HG02571 (cell line): ENCODE measurements at regions not wholly inside any gene's neighbourhood (a gene's known extent, or its start where the extent isn't known, plus 50 kb on each side); places are given as distances from the start of the nearest gene placed in this dataset.
A peak's percentile ranks its signal among the peaks of the same experiment; 100 is the strongest.
"Not testable (repeated sequence)": the region's sequence is repeated elsewhere in the genome, so short reads cannot be mapped to it uniquely, and the experiment has no call there.

Experiments used
- ATAC-seq: cut with Tn5 transposase; IDR thresholded peaks from one replicate; pipeline ENCODE4 v1.9.1; 2021; ENCODE audit warnings: mild to moderate bottlenecking, moderate library complexity; ENCODE audit not compliant: unreplicated experiment

DNA sequence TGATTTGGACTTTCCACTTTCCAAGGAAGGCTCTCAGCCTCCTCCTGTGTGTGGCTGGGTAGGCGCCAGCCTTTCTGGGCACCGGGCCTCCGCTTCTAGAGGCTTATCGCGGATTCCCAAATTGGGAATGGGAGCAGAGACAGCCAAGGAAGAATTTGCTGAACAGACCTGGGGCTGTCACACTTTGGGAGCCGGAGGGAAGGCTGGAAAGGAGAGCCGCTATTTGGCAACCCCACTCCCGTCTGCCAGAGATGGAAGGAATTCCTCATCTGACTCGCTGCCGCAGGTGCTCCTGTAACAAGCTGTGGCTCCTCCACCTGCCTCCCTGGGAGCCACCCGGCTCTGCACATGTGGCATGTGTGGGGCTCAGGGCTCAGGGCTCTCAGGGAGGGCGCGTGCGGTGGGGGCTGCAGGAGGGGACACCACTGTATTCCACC lies 50.8 kb upstream of the ECHDC3 start:
- ATAC-seq: no peak

- no peak for ATAC-seq
These were observed 52.0 kb upstream of the ECHDC3 start for GRCh38 chr10:11689945-11690736.

DNA sequence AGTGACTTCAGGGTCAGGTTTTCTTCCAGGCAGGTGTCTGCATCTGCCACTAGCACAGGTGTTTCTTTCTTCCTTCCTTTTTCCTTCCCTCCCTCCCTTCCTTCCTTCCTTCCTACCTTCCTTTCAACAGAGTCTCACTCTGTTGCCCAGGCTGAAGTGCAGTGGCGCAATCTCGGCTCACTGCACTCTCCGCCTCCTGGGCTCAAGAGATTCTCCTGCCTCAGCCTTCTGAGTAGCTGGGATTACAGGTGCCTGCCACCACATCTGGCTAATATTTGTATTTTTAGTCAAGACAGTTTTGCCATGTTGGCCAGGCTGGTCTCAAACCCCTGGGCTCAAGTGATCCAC lies 53.8 kb upstream of the ECHDC3 start:
- ATAC-seq: not testable (repeated sequence)

DNA sequence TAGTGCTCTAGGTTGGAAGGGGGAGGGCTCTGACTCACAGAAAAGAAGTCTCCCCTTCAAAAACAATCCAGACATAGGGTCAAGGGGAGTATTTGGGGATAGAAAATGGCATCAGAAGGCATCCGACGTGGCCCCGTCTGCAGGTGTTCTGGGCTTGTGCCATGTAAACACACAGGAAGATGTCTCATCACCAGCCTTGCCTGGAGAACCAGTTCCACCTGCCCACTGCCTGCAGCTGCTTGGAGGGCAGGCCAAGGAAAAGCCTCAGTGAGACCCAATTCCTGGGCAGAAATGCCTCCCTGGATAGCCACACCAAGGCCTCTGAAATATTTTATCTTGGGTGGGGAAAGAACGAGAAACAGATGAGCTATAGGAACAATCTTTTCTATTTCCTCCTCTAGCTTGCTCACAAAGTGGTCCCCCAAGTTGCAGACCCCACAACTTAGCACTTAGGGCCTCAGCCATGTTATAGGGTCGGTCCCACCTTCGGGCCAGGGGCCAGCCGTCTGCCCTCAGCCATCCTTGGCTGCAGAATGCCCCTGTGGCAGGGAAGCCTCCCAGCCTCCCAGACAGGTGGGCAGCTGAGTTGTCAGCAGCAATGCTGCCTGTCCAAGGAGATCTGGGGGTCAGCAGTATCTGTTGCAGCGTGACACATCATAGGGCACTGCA lies 54.3 kb upstream of the ECHDC3 start:
- ATAC-seq: no peak

DNA sequence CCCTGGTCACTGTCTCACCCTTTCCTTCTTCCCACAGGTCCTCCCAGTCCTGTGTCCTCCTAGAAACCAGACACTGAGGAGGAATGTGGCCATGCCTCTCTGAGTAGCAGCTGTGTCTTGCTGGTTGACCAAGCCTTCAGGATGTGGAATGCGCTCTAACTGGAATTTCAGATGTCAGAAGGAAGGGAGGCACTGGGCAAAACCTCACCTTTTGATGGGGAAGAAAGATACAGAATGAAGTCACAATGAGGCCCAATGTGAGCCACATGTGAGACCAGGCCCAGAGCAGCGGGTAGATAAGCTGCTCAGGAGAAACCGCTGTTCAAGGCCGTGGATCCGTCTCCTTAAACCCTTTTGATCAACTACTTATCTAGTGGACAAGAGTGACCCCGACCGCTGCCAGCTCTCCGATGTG lies 54.8 kb upstream of the ECHDC3 start:
- no peak for ATAC-seq

DNA sequence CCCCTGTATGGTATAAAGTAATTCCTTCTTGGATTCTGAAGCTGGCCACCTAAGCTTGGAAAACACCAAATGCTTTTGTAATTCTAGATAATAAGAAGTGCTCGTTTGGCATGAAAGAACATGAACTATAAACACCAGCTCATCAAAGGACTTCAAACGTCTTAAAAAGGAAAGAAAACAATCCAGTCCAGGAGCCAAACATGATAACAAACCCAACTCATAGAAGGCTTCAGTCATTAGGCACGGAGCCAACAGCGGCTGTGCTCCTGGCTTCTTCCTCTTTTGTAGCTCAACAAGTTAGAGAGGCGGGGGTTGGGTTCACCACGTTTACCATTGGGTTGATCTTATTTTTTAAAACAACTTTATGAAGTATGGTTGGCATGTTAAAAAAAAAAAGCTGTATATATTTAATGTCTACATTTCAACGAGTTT lies 56.4 kb upstream of the ECHDC3 start:
- no peak for ATAC-seq

DNA sequence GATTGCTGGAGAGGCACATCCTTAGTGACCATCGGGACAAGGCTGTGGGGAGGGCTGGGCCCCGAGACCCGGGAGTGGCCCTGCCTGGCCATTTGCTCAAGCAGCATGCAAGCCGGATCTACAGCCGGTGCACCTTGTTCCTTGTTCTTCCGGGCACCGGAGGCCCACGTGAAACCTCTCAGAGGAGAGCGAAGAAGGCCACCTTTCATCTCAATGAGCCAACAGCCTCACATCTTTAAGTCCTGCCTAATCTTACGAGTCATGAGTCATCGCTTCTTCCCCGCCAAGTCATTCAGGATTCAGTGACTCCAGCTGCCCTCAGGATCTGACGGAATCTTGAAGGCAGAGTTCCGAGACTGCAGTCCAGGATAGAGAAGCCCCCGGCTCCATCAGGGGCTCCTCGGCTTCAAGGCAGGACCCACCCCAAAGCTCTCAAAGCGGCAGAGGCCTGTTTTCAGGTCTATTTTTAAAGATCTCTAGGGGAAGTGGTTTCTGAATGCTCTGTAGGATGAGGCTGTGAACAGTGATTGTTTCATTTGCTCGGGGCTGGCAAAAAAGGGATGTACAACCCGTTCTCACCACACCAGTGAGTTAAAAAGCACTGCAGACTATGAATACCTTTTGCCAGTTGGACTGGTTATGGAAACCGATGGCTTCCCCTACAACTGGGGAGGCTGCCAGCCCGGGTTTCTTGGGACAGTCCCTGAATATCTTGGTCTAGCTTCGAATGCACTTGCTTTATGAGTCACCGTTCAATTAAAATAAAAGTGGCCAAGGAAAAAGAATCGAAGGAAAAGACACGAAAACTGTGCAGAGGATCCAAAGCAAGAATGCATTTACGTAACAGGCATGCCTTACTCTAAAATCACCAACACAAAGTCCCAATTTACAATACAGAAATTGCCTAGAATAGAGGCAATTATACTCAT lies 57.2 kb upstream of the ECHDC3 start:
- ATAC-seq: peak; percentile 69

- peak; percentile 1 for ATAC-seq
These were observed 57.9 kb upstream of the ECHDC3 start for GRCh38 chr10:11684341-11684716.

DNA sequence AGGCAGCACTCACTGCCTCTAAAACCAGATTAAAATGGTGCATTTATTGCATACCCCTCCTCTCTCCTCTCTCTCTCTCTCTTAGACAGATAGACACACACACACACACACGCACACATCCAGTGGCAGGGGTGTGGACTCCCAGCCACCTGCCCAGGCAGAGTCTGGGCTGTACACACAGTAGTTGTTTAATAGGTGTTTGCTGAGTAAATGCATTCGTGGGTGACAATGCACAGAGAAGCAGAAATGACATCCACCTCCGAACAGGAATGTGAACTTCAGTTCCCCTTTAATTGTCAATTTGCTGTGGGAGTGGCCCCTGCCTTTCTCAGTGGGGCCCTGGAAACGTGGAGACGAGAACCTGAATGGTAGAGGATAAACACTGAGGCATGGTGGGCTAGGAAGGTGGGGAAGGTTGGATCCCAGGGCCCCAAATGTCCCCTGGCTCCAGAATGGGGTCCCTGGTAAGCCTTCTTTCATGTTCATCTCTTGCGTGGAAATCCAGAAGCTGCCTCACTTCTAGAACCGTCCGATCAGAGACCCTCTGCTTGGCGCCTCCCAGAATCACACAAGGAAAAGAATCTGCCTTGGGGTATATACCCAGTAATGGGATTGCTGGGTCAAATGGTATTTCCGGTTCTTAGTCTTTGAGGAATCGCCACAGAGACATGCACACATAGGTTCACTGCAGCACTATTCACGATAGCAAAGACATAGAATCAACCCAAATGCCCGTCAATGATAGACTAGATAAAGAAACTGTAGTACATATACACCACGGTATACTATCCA lies 58.5 kb upstream of the ECHDC3 start:
- ATAC-seq: no peak

DNA sequence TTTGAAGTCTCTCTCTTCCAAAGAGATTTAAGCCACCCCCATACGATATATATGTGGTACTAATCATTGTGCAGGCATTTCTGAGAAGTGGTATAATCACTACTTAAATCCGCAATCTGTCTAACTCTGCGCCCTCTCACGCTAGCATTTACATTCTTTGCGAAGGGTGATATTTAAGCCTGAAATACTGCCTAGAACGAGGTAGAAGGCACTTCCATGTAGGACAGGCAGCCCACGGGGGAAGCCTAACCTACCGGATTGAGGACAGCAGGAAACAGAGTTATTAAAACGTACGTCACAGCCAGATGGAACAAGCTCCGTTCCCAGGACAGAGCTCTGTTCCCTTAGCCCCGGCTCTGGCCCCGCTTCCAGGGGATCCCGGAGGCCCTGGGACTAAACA lies 59.3 kb upstream of the ECHDC3 start:
- ATAC-seq: no peak

DNA sequence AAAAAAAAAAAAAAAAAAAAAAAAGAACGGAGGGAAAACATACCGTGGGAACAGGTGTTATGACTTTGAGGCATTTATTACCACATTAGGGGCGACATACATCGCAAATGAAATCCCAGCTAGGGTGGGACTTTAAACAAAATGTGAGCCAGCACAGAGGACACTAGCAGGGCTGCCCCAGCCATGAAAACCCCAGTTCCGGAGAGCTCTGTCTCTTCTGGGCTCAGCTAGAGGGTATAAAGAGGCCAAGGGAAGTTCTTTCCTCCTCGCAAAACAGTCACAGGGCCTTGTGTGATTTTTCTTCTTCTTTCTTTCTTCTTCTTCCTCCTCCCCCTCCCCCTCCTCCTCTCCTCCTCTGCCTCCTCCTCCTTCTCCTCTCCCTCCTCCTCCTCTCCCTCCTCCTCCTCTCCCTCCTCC lies 59.9 kb upstream of the ECHDC3 start:
- ATAC-seq: no peak

DNA sequence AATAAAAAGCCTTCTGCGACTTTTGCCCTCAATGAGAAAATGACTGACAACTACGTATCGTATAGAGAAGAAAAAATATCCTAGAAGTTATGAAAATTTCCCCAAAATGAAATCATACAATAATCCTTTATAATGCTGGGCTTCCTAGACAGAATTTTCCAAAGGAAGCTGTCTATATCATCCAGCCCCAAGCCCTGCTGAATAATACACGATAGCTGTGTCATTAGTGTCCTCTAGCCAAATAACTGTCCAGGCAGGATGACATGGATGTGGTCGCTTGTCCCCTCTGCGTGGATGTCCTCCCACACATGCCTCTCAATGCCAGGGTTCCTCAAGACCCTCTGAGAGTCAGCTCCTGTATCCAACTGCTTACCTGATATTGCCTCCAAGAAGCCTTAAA lies 61.7 kb upstream of the ECHDC3 start:
- ATAC-seq: no peak

DNA sequence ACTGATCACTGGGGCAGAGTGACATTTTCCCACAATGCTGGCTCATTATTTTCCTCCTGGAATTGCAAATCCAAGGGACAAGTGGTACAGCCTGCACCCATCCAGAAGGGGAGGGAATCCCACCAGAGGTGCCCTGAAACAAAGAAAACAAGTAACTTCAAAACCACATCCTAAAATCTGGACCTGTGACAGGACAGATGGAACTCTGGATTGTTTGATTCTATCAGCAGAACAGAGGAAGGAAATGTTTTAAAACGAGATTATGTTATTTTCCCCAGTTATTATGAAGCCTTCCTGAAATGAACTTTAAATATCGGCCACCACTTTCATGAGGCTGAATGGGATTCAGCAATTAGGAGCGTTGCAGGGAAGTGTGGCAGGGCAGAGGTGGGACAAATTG lies 62.2 kb upstream of the ECHDC3 start:
- ATAC-seq: no peak

- peak; percentile 91 for ATAC-seq
These were observed 63.9 kb upstream of the ECHDC3 start for GRCh38 chr10:11678074-11678793.

DNA sequence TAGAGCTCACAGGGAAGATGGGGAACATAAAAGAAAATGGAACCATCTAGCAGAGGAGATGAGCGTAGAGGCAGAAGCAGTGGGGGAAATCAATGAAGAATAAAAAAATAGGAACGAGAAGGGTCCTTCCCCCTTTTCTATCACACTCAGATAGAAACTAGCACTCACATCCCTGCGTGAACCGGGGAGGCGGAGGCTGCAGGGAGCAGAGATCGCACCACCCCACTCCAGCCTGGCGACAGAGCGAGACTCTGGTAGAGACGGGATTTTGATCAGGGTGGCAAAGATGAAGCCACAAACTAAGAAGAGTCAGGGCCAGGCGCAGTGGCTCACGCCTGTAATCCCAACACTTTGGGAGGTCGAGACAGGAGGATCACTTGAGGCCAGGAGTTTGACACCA lies 64.7 kb upstream of the ECHDC3 start:
- ATAC-seq: peak; percentile 12

DNA sequence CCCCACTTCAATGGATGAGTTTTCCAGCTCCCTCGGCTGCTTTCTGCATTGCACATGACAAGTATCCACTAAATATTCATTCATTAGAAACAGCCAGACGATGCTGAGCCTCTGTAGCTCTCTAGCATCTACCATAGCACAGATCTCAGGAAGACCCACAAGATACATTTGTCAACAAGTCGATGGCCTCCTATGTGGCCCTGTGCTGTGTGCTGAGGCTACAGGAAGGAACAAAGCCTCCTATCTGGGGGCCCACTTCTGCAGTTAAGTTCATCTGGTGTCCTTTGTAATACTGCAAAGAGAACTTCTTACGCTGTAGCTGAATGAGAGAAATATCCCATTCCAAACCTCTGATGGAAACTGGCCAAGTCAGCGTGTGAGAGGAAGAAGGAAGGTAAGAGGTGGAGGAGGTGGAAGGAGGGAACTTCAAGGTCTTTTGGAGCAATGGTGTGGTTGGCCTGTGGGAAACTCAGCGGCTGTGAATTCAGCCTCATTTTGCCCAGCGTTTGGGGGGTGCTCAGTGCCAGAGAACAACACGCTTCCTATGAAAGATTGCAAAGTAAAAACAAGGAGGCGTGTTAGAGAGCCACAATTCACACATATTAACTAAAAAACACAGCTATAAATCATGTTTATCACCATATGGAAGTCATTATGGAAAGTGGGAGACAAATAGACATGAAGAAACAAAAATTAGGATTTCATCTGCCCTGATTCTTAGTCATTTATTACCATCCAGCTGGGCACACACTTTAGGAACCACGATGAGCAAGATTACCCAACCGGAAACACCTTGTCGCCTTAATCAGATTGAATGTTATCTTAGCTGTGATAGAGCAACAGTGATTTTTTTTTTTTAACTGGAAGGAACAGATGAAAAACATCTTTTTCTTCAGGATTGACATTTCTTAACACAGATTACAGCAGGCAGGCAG lies 62.2 kb upstream of the USP6NL start:
- no peak for ATAC-seq

GRCh38 chr10:11672836-11673235 lies 61.4 kb upstream of the USP6NL start:
- no peak for ATAC-seq

DNA sequence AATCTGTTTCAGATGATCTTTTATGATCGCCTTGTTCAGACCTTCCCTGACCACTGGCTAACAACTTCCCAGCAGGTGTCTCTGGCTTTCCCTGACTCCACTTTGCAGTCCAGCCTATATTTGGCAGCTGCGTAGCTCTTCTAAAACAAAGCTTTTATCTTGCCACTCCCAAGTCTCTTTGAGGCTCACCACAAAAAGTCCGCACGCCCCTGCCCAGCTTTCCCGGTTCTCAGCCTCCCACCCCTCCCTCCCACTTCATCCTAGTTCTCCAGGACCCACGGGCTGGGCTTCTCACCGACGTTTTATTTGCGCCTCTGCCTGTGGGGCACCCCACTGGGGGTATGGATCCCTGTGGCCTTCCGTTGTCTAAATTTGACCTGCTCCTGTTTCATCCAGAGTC lies 58.9 kb upstream of the USP6NL start:
- no peak for ATAC-seq
